Panc1 (cell line): ENCODE measurements at regions not wholly inside any gene's neighbourhood (a gene's known extent, or its start where the extent isn't known, plus 50 kb on each side); places are given as distances from the start of the nearest gene placed in this dataset.

Experiments used
- ATAC-seq: fragments of 200-7000 bp; cut with Tn5 transposase; 2 replicates; pipeline ENCODE4 v1.9.1; 2020; ENCODE audit warnings: mild to moderate bottlenecking, moderate library complexity
- BruUV-seq: library from RNA; stranded (reverse); fragments of 400-500 nt; replicated peaks from 2 replicates; lab custom pipeline; 2021; lab: Mats Ljungman, UMichigan
- CTCF ChIA-PET: fragments of 300-600 bp; sonication (Branson Sonifier 250); formaldehyde crosslinking; loops from one replicate; lab custom pipeline; 2022; ENCODE audit warnings: antibody characterized with exemption; lab: Charles Lee
- POLR2A ChIA-PET: fragments of 300-600 bp; sonication (Branson Sonifier 250); formaldehyde crosslinking; loops from one replicate; lab custom pipeline; 2022; ENCODE audit warnings: antibody characterized with exemption; lab: Charles Lee
- DNase-seq: peaks from one replicate; pipeline ENCODE4 v3.0.0-alpha.2; 2010; ENCODE audit warnings: low read depth, low spot score
- H3K27ac ChIP-seq: 2 replicates; pipeline ENCODE4 v1.5.1; 2011; ENCODE audit warnings: mild to moderate bottlenecking, low read length, inconsistent platforms
- H3K27me3 ChIP-seq: fragments of 200-500 bp; sonication (Bioruptor generic); 2 replicates; pipeline ENCODE4 v1.6.0; 2014; ENCODE audit warnings: low read length, inconsistent platforms; ENCODE audit not compliant: control insufficient read depth, insufficient read depth
- H3K36me3 ChIP-seq: fragments of 200-500 bp; sonication (Bioruptor generic); 2 replicates; pipeline ENCODE4 v1.5.1; 2014; ENCODE audit warnings: inconsistent platforms, mild to moderate bottlenecking, low read length, moderate library complexity; ENCODE audit not compliant: control insufficient read depth, insufficient read depth
- H3K4me1 ChIP-seq: 2 replicates; pipeline ENCODE4 v1.5.1; 2011; ENCODE audit warnings: inconsistent platforms, mild to moderate bottlenecking, low read length, moderate library complexity; ENCODE audit not compliant: control insufficient read depth, insufficient read depth
- H3K4me3 ChIP-seq, 2 experiments: 2 replicates each; pipeline ENCODE4 v1.5.1; 2011 to 2012; ENCODE audit warnings: low read depth in 2 of 2, low read length in 2 of 2, mild to moderate bottlenecking in 2 of 2, inconsistent platforms in 1 of 2, moderate library complexity in 1 of 2
- H3K9me3 ChIP-seq: fragments of 200-500 bp; sonication (Bioruptor generic); 2 replicates; pipeline ENCODE4 v1.5.1; 2014; ENCODE audit warnings: low read depth, mild to moderate bottlenecking, inconsistent platforms, low read length, moderate library complexity; ENCODE audit not compliant: control insufficient read depth, insufficient read depth
- CTCF ChIP-seq: fragments of 450-650 bp; IDR thresholded peaks from 2 replicates; pipeline ENCODE4 v1.5.1; 2017; ENCODE audit warnings: mild to moderate bottlenecking
- POLR2AphosphoS5 ChIP-seq: IDR thresholded peaks from 2 replicates; pipeline ENCODE4 v1.6.1; 2012; ENCODE audit warnings: mild to moderate bottlenecking, low read depth, low read length, moderate library complexity
- SIN3A ChIP-seq: IDR thresholded peaks from 2 replicates; pipeline ENCODE4 v1.6.1; 2012; ENCODE audit warnings: low read depth, mild to moderate bottlenecking, low read length, moderate library complexity, borderline replicate concordance; ENCODE audit not compliant: insufficient read depth
- TCF7L2 ChIP-seq: IDR thresholded peaks from 2 replicates; pipeline ENCODE4 v1.6.1; 2011; ENCODE audit warnings: mild to moderate bottlenecking, low read depth, low read length, inconsistent platforms
- in situ Hi-C: cut with HindIII; loops from 2 replicates; pipeline ENCODE4 v1.10.0; 2016; ENCODE audit warnings: low sequenced_read_pairs, low pct_unique_long_range_greater_than_20kb
- intact Hi-C: fragments of 100-400 bp; cut with micrococcal nuclease; formaldehyde crosslinking; loops from one replicate; pipeline ENCODE4 v1.10.0; 2022; ENCODE audit not compliant: unreplicated experiment
- TF ChIP-seq, protein P1 (sequence below), 2 experiments: IDR thresholded peaks; 2 replicates each; pipeline ENCODE4 v1.6.1; 2011 to 2012; ENCODE audit warnings: low read depth in 2 of 2, control low read depth in 1 of 2, low read length in 1 of 2, mild to moderate bottlenecking in 1 of 2, moderate library complexity in 1 of 2; ENCODE audit not compliant: insufficient read depth in 1 of 2

DNA sequence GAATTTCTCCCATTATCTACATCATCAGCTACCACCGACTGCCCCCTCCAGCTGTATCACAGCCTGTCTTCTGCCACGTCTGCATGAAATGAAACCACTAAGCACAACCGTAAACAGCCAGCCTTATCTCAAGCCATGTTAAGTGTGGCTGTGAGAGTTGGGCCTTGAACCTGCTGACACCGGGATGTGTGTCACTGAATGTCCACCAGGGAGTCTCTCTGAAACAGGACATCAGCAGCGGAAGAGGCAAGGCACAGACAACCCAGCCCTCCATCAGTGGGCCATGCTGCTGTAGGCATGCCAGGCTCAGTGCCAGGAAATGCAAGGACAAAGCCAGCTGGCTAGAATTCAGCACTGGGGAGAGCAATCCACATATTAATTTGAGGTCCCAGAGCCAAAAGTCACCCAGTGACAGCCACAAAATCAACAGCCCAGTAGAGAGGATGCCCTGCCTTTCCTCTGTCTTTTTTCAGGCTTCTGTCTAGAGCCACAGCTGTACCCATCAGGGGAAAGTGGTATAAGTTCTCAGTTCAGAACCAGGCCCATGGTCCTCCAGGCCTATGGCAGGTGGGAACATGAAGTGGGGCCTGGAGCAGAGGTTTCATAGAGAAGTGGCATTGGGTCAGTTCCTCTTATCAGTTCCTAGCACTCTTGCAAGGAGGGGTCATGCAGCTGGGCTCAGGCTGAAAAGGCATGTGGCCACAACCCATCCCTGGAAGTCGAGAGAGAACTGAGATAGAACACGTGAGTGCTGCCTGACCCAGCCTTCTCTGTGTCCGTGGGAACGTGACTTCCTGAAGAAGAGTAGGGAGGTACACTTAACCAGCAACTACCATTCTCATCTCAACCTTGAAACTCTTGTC lies 199.4 kb downstream of the ESM1 start:
- in situ Hi-C loops, result no loop called here
- no peak for DNase-seq
- no peaks in the 10 kb centered on the region for H3K9me3 ChIP-seq
- no peaks in the 10 kb centered on the region for H3K4me1 ChIP-seq
- no peak for TF ChIP-seq SIN3A
- TF ChIP-seq, protein P1, sequence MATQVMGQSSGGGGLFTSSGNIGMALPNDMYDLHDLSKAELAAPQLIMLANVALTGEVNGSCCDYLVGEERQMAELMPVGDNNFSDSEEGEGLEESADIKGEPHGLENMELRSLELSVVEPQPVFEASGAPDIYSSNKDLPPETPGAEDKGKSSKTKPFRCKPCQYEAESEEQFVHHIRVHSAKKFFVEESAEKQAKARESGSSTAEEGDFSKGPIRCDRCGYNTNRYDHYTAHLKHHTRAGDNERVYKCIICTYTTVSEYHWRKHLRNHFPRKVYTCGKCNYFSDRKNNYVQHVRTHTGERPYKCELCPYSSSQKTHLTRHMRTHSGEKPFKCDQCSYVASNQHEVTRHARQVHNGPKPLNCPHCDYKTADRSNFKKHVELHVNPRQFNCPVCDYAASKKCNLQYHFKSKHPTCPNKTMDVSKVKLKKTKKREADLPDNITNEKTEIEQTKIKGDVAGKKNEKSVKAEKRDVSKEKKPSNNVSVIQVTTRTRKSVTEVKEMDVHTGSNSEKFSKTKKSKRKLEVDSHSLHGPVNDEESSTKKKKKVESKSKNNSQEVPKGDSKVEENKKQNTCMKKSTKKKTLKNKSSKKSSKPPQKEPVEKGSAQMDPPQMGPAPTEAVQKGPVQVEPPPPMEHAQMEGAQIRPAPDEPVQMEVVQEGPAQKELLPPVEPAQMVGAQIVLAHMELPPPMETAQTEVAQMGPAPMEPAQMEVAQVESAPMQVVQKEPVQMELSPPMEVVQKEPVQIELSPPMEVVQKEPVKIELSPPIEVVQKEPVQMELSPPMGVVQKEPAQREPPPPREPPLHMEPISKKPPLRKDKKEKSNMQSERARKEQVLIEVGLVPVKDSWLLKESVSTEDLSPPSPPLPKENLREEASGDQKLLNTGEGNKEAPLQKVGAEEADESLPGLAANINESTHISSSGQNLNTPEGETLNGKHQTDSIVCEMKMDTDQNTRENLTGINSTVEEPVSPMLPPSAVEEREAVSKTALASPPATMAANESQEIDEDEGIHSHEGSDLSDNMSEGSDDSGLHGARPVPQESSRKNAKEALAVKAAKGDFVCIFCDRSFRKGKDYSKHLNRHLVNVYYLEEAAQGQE (IDR thresholded peaks at IDR 0.05; ENCODE audit: insufficient read depth in 1 of 2, low read depth in 2 of 2, low read length in 1 of 2), result no peak
- no peak for TF ChIP-seq CTCF
- no peak for TF ChIP-seq TCF7L2
- no peak for TF ChIP-seq POLR2AphosphoS5
- ChIA-PET POLR2A (no interaction called here), CTCF (interaction anchor here (0.6 kb wide), 1 partner anchor 1326 kb away, joined by 3 read pairs; no protein-coding TSS in a partner anchor)
- no TSS peak for BruUV-seq
- ATAC-seq, result no peak
- no peak overlapping the region for H3K27ac ChIP-seq
- H3K27me3 ChIP-seq, result no peaks in the 10 kb centered on the region
- no peak overlapping the region for H3K4me3 ChIP-seq
- intact Hi-C loops, result no loop called here
- no peaks in the 10 kb centered on the region for H3K36me3 ChIP-seq

DNA sequence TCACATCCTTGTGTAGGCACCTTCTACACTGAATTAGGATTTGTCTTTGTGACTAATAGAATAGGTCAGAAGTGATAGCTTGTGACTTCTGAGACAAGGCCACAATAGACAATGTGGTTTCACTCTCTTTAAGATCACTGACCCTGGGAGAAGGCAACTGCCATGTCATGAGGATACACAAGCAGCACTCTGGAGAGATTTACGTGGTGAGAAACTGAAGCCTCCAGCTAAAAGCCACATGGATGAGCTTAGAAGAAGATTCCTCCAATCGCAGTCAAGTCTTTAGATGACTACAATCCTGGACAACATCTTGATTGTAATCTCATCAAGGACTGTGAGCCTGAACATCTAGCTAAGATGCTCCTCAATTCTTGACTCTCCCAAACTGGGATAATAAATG lies 206.6 kb downstream of the ESM1 start:
- DNase-seq (no peak), ATAC-seq (no peak)
- Histone ChIP-seq H3K27ac (no peak overlapping the region), H3K27me3 (no peaks in the 10 kb centered on the region), H3K4me3 (no peak overlapping the region), H3K9me3 (no peaks in the 10 kb centered on the region), H3K4me1 (no peaks in the 10 kb centered on the region), H3K36me3 (no peaks in the 10 kb centered on the region)
- ChIA-PET POLR2A (no interaction called here), CTCF (interaction anchor here (0.5 to 0.6 kb wide), 2 partner anchors 113 to 1187 kb away, joined by 3 to 7 read pairs; no protein-coding TSS in a partner anchor)
- in situ Hi-C loops, result no loop called here
- BruUV-seq, result no TSS peak
- intact Hi-C loops, result no loop called here
- no peak for TF ChIP-seq SIN3A
- TF ChIP-seq TCF7L2, result no peak
- TF ChIP-seq POLR2AphosphoS5, result no peak
- TF ChIP-seq CTCF, result no peak
- TF ChIP-seq, protein P1 (IDR thresholded peaks at IDR 0.05; ENCODE audit: insufficient read depth in 1 of 2, low read depth in 2 of 2, low read length in 1 of 2), result no peak
